Upper lobe of left lung (tissue), 6 donors: ENCODE measurements at regions not wholly inside any gene's neighbourhood (a gene's known extent, or its start where the extent isn't known, plus 50 kb on each side); places are given as distances from the start of the nearest gene placed in this dataset.

ENCODE experiments used
- ATAC-seq, 2 donors: fragments of 200-7000 bp; cut with Tn5 transposase; one replicate each; pipeline ENCODE4 v1.9.1; 2022; ENCODE audit warnings: mild to moderate bottlenecking in 2 of 2, moderate library complexity in 2 of 2; ENCODE audit not compliant: low FRiP score in 2 of 2
- DNase-seq, 2 donors: peaks; one replicate each; pipeline ENCODE4 v3.0.0-alpha.2; 2019 to 2020
- H3K27ac ChIP-seq, 4 donors: fragments of 200-600 bp; sonication (generic); one replicate each; pipeline ENCODE4 v1.5.1; 2016 to 2019
- H3K27me3 ChIP-seq, 4 donors: fragments of 200-600 bp; sonication (generic); one replicate each; pipeline ENCODE4 v1.5.1; 2017 to 2019
- H3K36me3 ChIP-seq, 4 donors: fragments of 200-600 bp; sonication (generic); one replicate each; pipeline ENCODE4 v1.5.1; 2016 to 2019
- H3K4me1 ChIP-seq, 4 donors: fragments of 200-600 bp; sonication (generic); one replicate each; pipeline ENCODE4 v1.5.1; 2018 to 2019
- H3K4me3 ChIP-seq, 4 donors: fragments of 200-600 bp; sonication (generic); one replicate each; pipeline ENCODE4 v1.5.1; 2017 to 2019; ENCODE audit warnings: mild to moderate bottlenecking in 2 of 4, moderate library complexity in 1 of 4
- H3K9me3 ChIP-seq, 4 donors: fragments of 200-600 bp; sonication (generic); one replicate each; pipeline ENCODE4 v1.5.1; 2018 to 2019
- EP300 ChIP-seq, 4 donors: sonication (generic); formaldehyde crosslinking; IDR thresholded peaks; one replicate each; pipeline ENCODE4 v1.5.1; 2017; ENCODE audit warnings: antibody characterized with exemption in 4 of 4, control low read depth in 2 of 4
- POLR2A ChIP-seq, 4 donors: fragments of 450-650 bp; IDR thresholded peaks; one replicate each; pipeline ENCODE4 v1.5.1; 2016 to 2017; ENCODE audit warnings: antibody characterized with exemption in 4 of 4, mild to moderate bottlenecking in 2 of 4
- POLR2AphosphoS5 ChIP-seq, 2 donors: sonication (generic); formaldehyde crosslinking; IDR thresholded peaks; one replicate each; pipeline ENCODE4 v1.5.1; 2017; ENCODE audit warnings: antibody characterized with exemption in 2 of 2
- WGBS, 2 donors: methylation state at CpG; one replicate each; pipeline ENCODE4 v1.1.5; 2017 to 2018; 5-methylcytosine and 5-hydroxymethylcytosine counted together
- TF ChIP-seq, protein P1 (sequence below), 6 experiments: fragments of 450-650 bp in 4 of 6; fragments of 200-600 bp in 2 of 6; sonication (generic) in 2 of 6; IDR thresholded peaks; one replicate each; pipeline ENCODE4 v1.5.1; 2016 to 2019; ENCODE audit warnings: antibody characterized with exemption in 6 of 6
- donor health status: DM: no; HTN: no; CAD: no; lungs with moderate emphysema.
- donor health status: DM: no; HTN: yes; CAD: no; lungs with severe emphysema.

DNA sequence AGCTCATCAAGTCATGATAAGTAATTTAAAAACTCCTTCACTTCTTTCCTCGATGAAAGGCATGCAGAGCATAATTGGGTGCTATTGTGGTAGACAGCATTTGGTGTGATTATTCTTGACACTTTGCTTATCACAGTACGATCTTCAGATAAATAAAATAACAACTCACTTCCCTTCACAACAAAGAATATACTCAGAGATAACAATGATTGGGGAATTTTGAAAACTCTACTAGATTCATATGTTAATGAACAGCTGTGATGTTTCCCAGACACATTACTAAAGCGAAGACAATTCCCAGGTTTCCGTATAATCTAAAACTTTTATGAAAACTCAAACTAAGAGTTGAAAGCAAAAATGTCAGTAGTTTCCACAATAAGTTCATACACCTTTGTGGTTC is 670.6 kb upstream of the EPHA7 start:
- no peaks in the 10 kb centered on the region for H3K27me3 ChIP-seq
- H3K9me3 ChIP-seq: no peaks in the 10 kb centered on the region
- WGBS, 2 donors: 46 to 49% methylated on average over 4 of the region's 4 CpGs
- no peak overlapping the region for H3K4me3 ChIP-seq
- H3K36me3 ChIP-seq: no peaks in the 10 kb centered on the region
- no peak for TF ChIP-seq POLR2A (IDR thresholded peaks at IDR 0.05)
- no peak for TF ChIP-seq POLR2AphosphoS5 (IDR thresholded peaks at IDR 0.05)
- TF ChIP-seq EP300 (IDR thresholded peaks at IDR 0.05): no peak
- TF ChIP-seq, protein P1, sequence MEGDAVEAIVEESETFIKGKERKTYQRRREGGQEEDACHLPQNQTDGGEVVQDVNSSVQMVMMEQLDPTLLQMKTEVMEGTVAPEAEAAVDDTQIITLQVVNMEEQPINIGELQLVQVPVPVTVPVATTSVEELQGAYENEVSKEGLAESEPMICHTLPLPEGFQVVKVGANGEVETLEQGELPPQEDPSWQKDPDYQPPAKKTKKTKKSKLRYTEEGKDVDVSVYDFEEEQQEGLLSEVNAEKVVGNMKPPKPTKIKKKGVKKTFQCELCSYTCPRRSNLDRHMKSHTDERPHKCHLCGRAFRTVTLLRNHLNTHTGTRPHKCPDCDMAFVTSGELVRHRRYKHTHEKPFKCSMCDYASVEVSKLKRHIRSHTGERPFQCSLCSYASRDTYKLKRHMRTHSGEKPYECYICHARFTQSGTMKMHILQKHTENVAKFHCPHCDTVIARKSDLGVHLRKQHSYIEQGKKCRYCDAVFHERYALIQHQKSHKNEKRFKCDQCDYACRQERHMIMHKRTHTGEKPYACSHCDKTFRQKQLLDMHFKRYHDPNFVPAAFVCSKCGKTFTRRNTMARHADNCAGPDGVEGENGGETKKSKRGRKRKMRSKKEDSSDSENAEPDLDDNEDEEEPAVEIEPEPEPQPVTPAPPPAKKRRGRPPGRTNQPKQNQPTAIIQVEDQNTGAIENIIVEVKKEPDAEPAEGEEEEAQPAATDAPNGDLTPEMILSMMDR (IDR thresholded peaks at IDR 0.05): no peak
- no peaks in the 10 kb centered on the region for H3K4me1 ChIP-seq
- no peak for DNase-seq
- H3K27ac ChIP-seq: no peak overlapping the region
- no peak for ATAC-seq

DNA sequence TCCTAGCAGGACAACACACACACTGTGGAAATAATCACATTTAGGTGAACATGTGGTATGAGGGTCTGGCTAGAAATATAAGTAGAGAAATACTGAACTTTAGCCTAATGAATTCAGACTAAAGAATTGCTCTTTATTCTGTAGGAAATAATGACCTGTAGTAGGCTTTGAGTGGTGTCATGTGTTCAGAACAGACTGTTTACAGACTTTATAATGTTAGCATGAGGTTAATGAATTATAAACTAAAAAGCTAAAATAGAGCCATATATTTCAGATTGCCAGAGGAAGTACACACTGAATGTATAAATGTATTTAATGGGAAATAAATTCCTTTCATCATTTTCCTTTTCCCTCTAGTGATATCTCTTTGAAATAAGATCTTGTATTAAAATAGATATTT is 669.5 kb upstream of the EPHA7 start:
- no peak overlapping the region for H3K27ac ChIP-seq
- H3K36me3 ChIP-seq: no peaks in the 10 kb centered on the region
- H3K4me1 ChIP-seq: no peaks in the 10 kb centered on the region
- H3K27me3 ChIP-seq: no peaks in the 10 kb centered on the region
- ATAC-seq (no peak), DNase-seq (no peak)
- no peak overlapping the region for H3K4me3 ChIP-seq
- TF ChIP-seq EP300 (IDR thresholded peaks at IDR 0.05) (no peak), POLR2AphosphoS5 (IDR thresholded peaks at IDR 0.05) (no peak), POLR2A (IDR thresholded peaks at IDR 0.05) (no peak)
- TF ChIP-seq, protein P1 (IDR thresholded peaks at IDR 0.05): no peak
- no peaks in the 10 kb centered on the region for H3K9me3 ChIP-seq

DNA sequence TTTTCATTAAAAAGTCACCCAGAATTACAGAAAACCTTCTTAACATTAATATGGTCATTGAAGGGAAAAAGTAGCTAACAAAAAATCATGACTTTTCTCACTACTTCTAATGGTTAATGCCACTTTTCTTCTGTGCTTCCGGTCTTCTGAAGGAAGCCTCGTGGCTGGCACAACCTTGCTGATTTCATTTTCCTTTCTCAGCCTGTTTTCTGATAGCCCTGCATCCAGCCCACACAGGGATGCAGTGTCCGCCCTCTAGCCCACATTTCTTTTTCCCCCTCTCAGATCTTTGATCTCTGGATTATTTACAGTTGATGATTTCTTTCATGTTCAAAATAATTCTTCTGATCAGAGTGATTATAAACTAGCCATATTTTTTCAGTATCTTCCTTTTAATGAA is 655.4 kb upstream of the EPHA7 start:
- no peak for DNase-seq

DNA sequence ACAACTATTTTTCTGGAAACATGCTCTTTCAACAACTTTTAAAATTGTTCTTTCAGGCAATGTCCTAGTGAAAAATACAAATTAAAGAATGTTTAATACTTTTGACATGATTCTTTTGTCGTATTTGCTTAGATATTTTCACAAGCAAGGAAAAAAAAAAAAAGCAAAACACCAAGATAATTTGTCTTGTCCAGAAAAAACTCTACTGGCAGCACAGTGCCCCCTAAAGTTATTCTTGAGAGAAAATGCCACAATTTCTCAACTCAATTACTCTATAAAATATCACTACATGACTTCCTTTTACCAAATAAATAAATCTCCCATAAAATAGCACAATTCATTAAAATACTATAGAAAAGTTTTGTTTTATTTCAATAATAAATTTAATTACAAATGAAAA is 652.5 kb upstream of the EPHA7 start:
- Histone ChIP-seq H3K9me3 (no peaks in the 10 kb centered on the region), H3K27ac (no peak overlapping the region), H3K4me1 (no peaks in the 10 kb centered on the region), H3K27me3 (no peaks in the 10 kb centered on the region), H3K4me3 (no peak overlapping the region), H3K36me3 (no peaks in the 10 kb centered on the region)
- 7 to 9% methylated on average over 1 of the region's 1 CpG for WGBS, 2 donors
- TF ChIP-seq, protein P1 (IDR thresholded peaks at IDR 0.05): no peak
- ATAC-seq (no peak), DNase-seq (no peak)

More for the DNA sequence above, 655.4 kb upstream of the EPHA7 start:
- Histone ChIP-seq H3K36me3 (no peaks in the 10 kb centered on the region), H3K4me3 (no peak overlapping the region), H3K27me3 (no peaks in the 10 kb centered on the region), H3K4me1 (no peaks in the 10 kb centered on the region), H3K9me3 (no peaks in the 10 kb centered on the region), H3K27ac (no peak overlapping the region)
- 47 to 54% methylated on average over 3 of the region's 3 CpGs for WGBS, 2 donors
- ATAC-seq: no peak
- TF ChIP-seq EP300 (IDR thresholded peaks at IDR 0.05) (no peak), POLR2AphosphoS5 (IDR thresholded peaks at IDR 0.05) (no peak), POLR2A (IDR thresholded peaks at IDR 0.05) (no peak)
- TF ChIP-seq, protein P1 (IDR thresholded peaks at IDR 0.05): no peak

DNA sequence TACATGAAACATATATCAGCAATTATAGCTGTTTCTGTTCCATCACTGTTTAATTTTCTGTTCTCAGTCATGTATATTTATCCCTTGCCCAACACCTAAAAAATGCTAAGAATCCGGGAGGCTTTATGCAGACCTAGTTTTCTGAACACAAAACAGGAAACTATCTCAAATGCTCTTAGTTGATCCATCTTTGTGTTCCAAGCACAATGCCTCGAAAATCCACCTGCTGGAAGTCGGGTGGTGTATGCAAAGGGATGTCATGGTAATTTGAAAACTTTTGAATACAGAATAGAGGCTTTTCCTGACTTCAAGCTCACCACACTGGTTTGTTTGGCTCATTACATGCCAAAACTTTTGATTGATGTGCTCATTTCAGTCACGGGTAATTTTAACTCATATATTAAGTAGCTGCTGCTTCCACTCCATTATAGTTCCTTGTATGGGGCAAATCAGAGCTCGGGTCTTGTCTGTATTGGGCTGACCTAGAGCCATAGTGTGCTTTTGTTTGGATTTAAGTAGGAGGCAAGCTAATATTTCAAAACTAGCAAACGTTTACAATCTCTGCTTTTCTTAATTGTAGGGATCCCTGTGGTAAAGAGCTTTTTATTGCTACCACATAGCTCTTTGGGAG is 646.5 kb upstream of the EPHA7 start:
- Histone ChIP-seq H3K36me3 (no peaks in the 10 kb centered on the region), H3K27ac (no peak overlapping the region), H3K27me3 (no peaks in the 10 kb centered on the region), H3K9me3 (no peaks in the 10 kb centered on the region), H3K4me1 (no peaks in the 10 kb centered on the region), H3K4me3 (no peak overlapping the region)
- DNase-seq: no peak
- ATAC-seq: no peak
- TF ChIP-seq POLR2A (IDR thresholded peaks at IDR 0.05) (no peak), EP300 (IDR thresholded peaks at IDR 0.05) (no peak), POLR2AphosphoS5 (IDR thresholded peaks at IDR 0.05) (no peak)
- TF ChIP-seq, protein P1 (IDR thresholded peaks at IDR 0.05): no peak
- WGBS, 2 donors: 35 to 37% methylated on average over 6 of the region's 6 CpGs
